Uterus (tissue), 2 donors: ENCODE measurements at regions not wholly inside any gene's neighbourhood (a gene's known extent, or its start where the extent isn't known, plus 50 kb on each side); places are given as distances from the start of the nearest gene placed in this dataset.

Source experiments
- CTCF ChIP-seq, 4 experiments: fragments of 200-600 bp in 2 of 4; fragments of 450-650 bp in 2 of 4; sonication (generic) in 2 of 4; IDR thresholded peaks; one replicate each; pipeline ENCODE4 v1.5.1; 2016 to 2019; ENCODE audit warnings: antibody characterized with exemption in 4 of 4, mild to moderate bottlenecking in 2 of 4, moderate library complexity in 1 of 4
- POLR2A ChIP-seq, 2 donors: fragments of 450-650 bp; IDR thresholded peaks; one replicate each; pipeline ENCODE4 v1.6.1; 2016; ENCODE audit warnings: antibody characterized with exemption in 2 of 2, mild to moderate bottlenecking in 1 of 2, moderate library complexity in 1 of 2

GRCh38 chr2:137817058-137817457 is 147.2 kb upstream of the HNMT start:
- TF ChIP-seq CTCF (IDR thresholded peaks at IDR 0.05) (no peak), POLR2A (IDR thresholded peaks at IDR 0.05) (no peak)
